DND-41 (cell line): ENCODE measurements at regions not wholly inside any gene's neighbourhood (a gene's known extent, or its start where the extent isn't known, plus 50 kb on each side); places are given as distances from the start of the nearest gene placed in this dataset.

Experiments used
- ATAC-seq: fragments of 200-7000 bp; cut with Tn5 transposase; 3 replicates; pipeline ENCODE4 v1.9.1; 2021; ENCODE audit warnings: low read depth; ENCODE audit not compliant: insufficient read depth
- DNase-seq: peaks from one replicate; pipeline ENCODE4 v3.0.0-alpha.2; 2020
- H2AFZ ChIP-seq: 2 replicates; pipeline ENCODE4 v1.6.0; 2012; ENCODE audit warnings: low read depth, low read length
- H3K27ac ChIP-seq: 2 replicates; pipeline ENCODE4 v1.5.1; 2012; ENCODE audit warnings: low read length, inconsistent platforms
- H3K27me3 ChIP-seq: fragments of 200-600 bp; sonication (generic); 2 replicates; pipeline ENCODE4 v1.6.0; 2012; ENCODE audit warnings: low read length, mild to moderate bottlenecking, inconsistent platforms; ENCODE audit not compliant: insufficient read depth, poor library complexity
- H3K36me3 ChIP-seq: 2 replicates; pipeline ENCODE4 v1.5.1; 2012; ENCODE audit warnings: low read length, inconsistent platforms; ENCODE audit not compliant: insufficient read depth
- H3K4me1 ChIP-seq: 2 replicates; pipeline ENCODE4 v1.5.1; 2012; ENCODE audit warnings: mild to moderate bottlenecking, low read length; ENCODE audit not compliant: insufficient read depth
- H3K4me2 ChIP-seq: 2 replicates; pipeline ENCODE4 v1.6.0; 2012; ENCODE audit warnings: mild to moderate bottlenecking, moderate library complexity, low read length, inconsistent platforms; ENCODE audit not compliant: insufficient read depth
- H3K4me3 ChIP-seq, 2 experiments: fragments of 200-600 bp in 1 of 2; shearing (Covaris generic) in 1 of 2; 2 replicates each; pipeline ENCODE4 v1.5.1; 2012 to 2016; ENCODE audit warnings: inconsistent platforms in 2 of 2, low read length in 2 of 2, mild to moderate bottlenecking in 2 of 2, low read depth in 1 of 2, moderate library complexity in 1 of 2
- H3K79me2 ChIP-seq: 2 replicates; pipeline ENCODE4 v1.6.0; 2012; ENCODE audit warnings: low read length, inconsistent platforms; ENCODE audit not compliant: insufficient read depth
- H3K9ac ChIP-seq: 2 replicates; pipeline ENCODE4 v1.6.0; 2012; ENCODE audit warnings: low read depth, mild to moderate bottlenecking, inconsistent platforms, low read length, moderate library complexity
- H3K9me3 ChIP-seq: 2 replicates; pipeline ENCODE4 v1.5.1; 2012; ENCODE audit warnings: low read length, moderate library complexity, mild to moderate bottlenecking, inconsistent platforms; ENCODE audit not compliant: insufficient read depth, severe bottlenecking
- H4K20me1 ChIP-seq: 2 replicates; pipeline ENCODE4 v1.6.0; 2012; ENCODE audit warnings: low read length; ENCODE audit not compliant: insufficient read depth
- CTCF ChIP-seq: IDR thresholded peaks from 2 replicates; pipeline ENCODE4 v1.5.1; 2012; ENCODE audit warnings: borderline replicate concordance, low read length, moderate library complexity, mild to moderate bottlenecking; ENCODE audit not compliant: poor library complexity, severe bottlenecking; ENCODE audit errors: extremely low read depth
- EZH2 ChIP-seq: IDR thresholded peaks from 3 replicates; pipeline ENCODE4 v1.6.1; 2012; ENCODE audit warnings: borderline replicate concordance, low read depth, mild to moderate bottlenecking, moderate library complexity, low read length, inconsistent platforms; ENCODE audit not compliant: severe bottlenecking

- H3K4me3 ChIP-seq: no peak overlapping the region
- no peak overlapping the region for H3K9ac ChIP-seq
- no peak overlapping the region for H2AFZ ChIP-seq
- no peaks in the 10 kb centered on the region for H3K27me3 ChIP-seq
- no peak for TF ChIP-seq CTCF
- no peak for TF ChIP-seq EZH2
- DNase-seq (no peak), ATAC-seq (no peak)
- no peaks in the 10 kb centered on the region for H4K20me1 ChIP-seq
- H3K9me3 ChIP-seq: no peaks in the 10 kb centered on the region
- H3K4me1 ChIP-seq: no peaks in the 10 kb centered on the region
- no peak overlapping the region for H3K4me2 ChIP-seq
- no peak overlapping the region for H3K27ac ChIP-seq
- no peaks in the 10 kb centered on the region for H3K36me3 ChIP-seq
- H3K79me2 ChIP-seq: no peaks in the 10 kb centered on the region
These were observed 54.4 kb upstream of the RNF182 start for GRCh38 chr6:13870214-13870830.

DNA sequence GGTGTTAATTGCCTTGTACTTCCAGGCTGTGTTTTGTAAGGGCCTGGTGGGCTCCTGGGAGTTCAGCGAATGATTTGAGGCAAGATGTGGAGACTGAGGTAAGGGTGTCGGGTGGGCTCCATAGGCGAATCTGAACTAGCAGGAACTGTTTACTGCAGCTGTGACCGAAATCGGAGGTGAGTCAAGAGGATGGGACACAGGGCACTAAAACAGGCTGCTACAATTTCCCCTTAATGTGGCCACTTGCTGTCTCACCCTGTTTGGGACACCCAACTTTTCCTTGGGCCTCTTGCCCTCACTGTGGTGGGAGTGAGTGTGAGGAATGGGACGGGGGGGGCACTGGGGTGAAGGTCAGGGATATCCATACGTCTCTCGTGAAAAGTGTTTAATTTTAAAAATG is 53.9 kb upstream of the MCUR1 start:
- H3K4me3 ChIP-seq: no peak overlapping the region
- H2AFZ ChIP-seq: no peak overlapping the region
- no peak for TF ChIP-seq CTCF
- TF ChIP-seq EZH2: no peak

GRCh38 chr6:13866301-13866700 is 51.9 kb upstream of the MCUR1 start:
- no peaks in the 10 kb centered on the region for H3K36me3 ChIP-seq
- no peak for TF ChIP-seq CTCF
- no peak for TF ChIP-seq EZH2
- no peak overlapping the region for H3K4me3 ChIP-seq
- H2AFZ ChIP-seq: no peak overlapping the region
- no peaks in the 10 kb centered on the region for H3K79me2 ChIP-seq
- no peak overlapping the region for H3K9ac ChIP-seq
- no peak overlapping the region for H3K27ac ChIP-seq
- H4K20me1 ChIP-seq: no peaks in the 10 kb centered on the region
- no peaks in the 10 kb centered on the region for H3K4me1 ChIP-seq
- no peak for ATAC-seq
- H3K4me2 ChIP-seq: no peak overlapping the region
- H3K9me3 ChIP-seq: no peaks in the 10 kb centered on the region
- no peak for DNase-seq
- no peaks in the 10 kb centered on the region for H3K27me3 ChIP-seq

More for the DNA sequence above, 53.9 kb upstream of the MCUR1 start:
- H3K27ac ChIP-seq: no peak overlapping the region
- no peaks in the 10 kb centered on the region for H3K4me1 ChIP-seq
- no peak overlapping the region for H3K9ac ChIP-seq
- no peaks in the 10 kb centered on the region for H3K79me2 ChIP-seq
- no peaks in the 10 kb centered on the region for H3K36me3 ChIP-seq
- ATAC-seq (no peak), DNase-seq (no peak)
- no peaks in the 10 kb centered on the region for H4K20me1 ChIP-seq
- no peaks in the 10 kb centered on the region for H3K9me3 ChIP-seq
- H3K4me2 ChIP-seq: no peak overlapping the region
- H3K27me3 ChIP-seq: no peaks in the 10 kb centered on the region
